Neural cell (in vitro differentiated cells): ENCODE measurements at regions not wholly inside any gene's neighbourhood (a gene's known extent, or its start where the extent isn't known, plus 50 kb on each side); places are given as distances from the start of the nearest gene placed in this dataset.

ENCODE experiments used
- EP300 ChIP-seq: fragments of 450-650 bp; conservative IDR thresholded peaks from 2 replicates; pipeline ENCODE4 v1.6.1; 2014; ENCODE audit warnings: antibody characterized with exemption, mild to moderate bottlenecking, moderate library complexity; ENCODE audit not compliant: poor library complexity, severe bottlenecking
- EZH2 ChIP-seq: fragments of 200-600, 300-800 bp; shearing (Covaris generic), sonication (generic); IDR thresholded peaks from 2 replicates; pipeline ENCODE4 v1.6.1; 2014; ENCODE audit warnings: antibody characterized with exemption, low read length, borderline replicate concordance, mild to moderate bottlenecking; ENCODE audit not compliant: insufficient read depth, poor library complexity, severe bottlenecking
- MXI1 ChIP-seq: fragments of 450-650 bp; conservative IDR thresholded peaks from 2 replicates; pipeline ENCODE4 v1.6.1; 2014; ENCODE audit warnings: antibody characterized with exemption, mild to moderate bottlenecking; ENCODE audit not compliant: poor library complexity, severe bottlenecking
- POLR2AphosphoS5 ChIP-seq: IDR thresholded peaks from 2 replicates; pipeline ENCODE4 v1.6.1; 2012
- SMC3 ChIP-seq: fragments of 450-650 bp; conservative IDR thresholded peaks from 2 replicates; pipeline ENCODE4 v1.6.1; 2014; ENCODE audit warnings: antibody characterized with exemption, mild to moderate bottlenecking, moderate library complexity; ENCODE audit not compliant: poor library complexity
- TF ChIP-seq, protein P1 (sequence below): fragments of 450-650 bp; IDR thresholded peaks from 2 replicates; pipeline ENCODE4 v1.5.1; 2014; ENCODE audit warnings: antibody characterized with exemption, mild to moderate bottlenecking, moderate library complexity; ENCODE audit not compliant: poor library complexity, severe bottlenecking
- TF ChIP-seq, protein P2 (sequence below): IDR thresholded peaks from 2 replicates; pipeline ENCODE4 v1.6.1; 2012; ENCODE audit warnings: borderline replicate concordance

DNA sequence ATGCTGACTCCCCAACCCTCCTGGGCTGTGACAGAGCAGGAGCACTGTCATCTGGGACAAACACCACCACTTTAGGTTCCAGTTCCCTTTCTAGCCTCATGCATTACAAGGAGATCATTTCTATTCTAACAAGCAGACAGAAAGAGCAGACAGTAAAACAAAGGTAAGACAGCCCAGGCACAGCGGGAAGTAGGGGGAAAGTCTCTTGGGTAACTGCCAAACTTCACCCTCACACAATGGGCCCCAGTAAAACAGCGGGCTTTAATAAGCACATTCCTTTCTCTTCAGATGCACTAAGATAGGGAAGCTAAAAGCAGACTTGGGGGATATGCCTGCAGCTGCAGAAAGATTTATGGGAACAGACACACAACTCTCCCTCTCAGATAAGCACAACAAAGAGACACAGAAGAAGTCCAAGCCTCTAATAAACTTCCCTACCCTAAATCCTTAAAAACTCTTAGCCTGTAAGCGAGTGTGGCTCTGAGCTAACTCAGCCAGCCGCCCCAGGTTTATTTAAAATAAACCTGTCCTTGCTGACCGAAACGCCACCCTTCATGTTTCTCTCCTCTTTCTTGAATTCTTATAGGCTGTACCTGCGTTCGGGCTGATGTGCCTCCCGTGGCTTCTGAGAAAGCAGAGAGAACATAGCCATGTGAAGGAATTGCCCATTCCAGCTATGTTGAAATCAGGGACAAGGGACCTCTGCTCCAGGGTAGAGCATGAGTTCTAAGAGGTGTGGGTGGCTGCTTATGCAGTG, 726.8 kb upstream of the DDX18 start:
- TF ChIP-seq EZH2 (no peak), SMC3 (no peak), POLR2AphosphoS5 (no peak), MXI1 (no peak), EP300 (no peak)
- TF ChIP-seq, protein P1, sequence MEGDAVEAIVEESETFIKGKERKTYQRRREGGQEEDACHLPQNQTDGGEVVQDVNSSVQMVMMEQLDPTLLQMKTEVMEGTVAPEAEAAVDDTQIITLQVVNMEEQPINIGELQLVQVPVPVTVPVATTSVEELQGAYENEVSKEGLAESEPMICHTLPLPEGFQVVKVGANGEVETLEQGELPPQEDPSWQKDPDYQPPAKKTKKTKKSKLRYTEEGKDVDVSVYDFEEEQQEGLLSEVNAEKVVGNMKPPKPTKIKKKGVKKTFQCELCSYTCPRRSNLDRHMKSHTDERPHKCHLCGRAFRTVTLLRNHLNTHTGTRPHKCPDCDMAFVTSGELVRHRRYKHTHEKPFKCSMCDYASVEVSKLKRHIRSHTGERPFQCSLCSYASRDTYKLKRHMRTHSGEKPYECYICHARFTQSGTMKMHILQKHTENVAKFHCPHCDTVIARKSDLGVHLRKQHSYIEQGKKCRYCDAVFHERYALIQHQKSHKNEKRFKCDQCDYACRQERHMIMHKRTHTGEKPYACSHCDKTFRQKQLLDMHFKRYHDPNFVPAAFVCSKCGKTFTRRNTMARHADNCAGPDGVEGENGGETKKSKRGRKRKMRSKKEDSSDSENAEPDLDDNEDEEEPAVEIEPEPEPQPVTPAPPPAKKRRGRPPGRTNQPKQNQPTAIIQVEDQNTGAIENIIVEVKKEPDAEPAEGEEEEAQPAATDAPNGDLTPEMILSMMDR, result no peak
- TF ChIP-seq, protein P2, sequence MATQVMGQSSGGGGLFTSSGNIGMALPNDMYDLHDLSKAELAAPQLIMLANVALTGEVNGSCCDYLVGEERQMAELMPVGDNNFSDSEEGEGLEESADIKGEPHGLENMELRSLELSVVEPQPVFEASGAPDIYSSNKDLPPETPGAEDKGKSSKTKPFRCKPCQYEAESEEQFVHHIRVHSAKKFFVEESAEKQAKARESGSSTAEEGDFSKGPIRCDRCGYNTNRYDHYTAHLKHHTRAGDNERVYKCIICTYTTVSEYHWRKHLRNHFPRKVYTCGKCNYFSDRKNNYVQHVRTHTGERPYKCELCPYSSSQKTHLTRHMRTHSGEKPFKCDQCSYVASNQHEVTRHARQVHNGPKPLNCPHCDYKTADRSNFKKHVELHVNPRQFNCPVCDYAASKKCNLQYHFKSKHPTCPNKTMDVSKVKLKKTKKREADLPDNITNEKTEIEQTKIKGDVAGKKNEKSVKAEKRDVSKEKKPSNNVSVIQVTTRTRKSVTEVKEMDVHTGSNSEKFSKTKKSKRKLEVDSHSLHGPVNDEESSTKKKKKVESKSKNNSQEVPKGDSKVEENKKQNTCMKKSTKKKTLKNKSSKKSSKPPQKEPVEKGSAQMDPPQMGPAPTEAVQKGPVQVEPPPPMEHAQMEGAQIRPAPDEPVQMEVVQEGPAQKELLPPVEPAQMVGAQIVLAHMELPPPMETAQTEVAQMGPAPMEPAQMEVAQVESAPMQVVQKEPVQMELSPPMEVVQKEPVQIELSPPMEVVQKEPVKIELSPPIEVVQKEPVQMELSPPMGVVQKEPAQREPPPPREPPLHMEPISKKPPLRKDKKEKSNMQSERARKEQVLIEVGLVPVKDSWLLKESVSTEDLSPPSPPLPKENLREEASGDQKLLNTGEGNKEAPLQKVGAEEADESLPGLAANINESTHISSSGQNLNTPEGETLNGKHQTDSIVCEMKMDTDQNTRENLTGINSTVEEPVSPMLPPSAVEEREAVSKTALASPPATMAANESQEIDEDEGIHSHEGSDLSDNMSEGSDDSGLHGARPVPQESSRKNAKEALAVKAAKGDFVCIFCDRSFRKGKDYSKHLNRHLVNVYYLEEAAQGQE, result no peak
